ENCODE measurements at regions not wholly inside any gene's neighbourhood (a gene's known extent, or its start where the extent isn't known, plus 50 kb on each side); places are given as distances from the start of the nearest gene placed in this dataset.
"Not testable (repeated sequence)": the region's sequence is repeated elsewhere in the genome, so short reads cannot be mapped to it uniquely, and the experiment has no call there.

DNA sequence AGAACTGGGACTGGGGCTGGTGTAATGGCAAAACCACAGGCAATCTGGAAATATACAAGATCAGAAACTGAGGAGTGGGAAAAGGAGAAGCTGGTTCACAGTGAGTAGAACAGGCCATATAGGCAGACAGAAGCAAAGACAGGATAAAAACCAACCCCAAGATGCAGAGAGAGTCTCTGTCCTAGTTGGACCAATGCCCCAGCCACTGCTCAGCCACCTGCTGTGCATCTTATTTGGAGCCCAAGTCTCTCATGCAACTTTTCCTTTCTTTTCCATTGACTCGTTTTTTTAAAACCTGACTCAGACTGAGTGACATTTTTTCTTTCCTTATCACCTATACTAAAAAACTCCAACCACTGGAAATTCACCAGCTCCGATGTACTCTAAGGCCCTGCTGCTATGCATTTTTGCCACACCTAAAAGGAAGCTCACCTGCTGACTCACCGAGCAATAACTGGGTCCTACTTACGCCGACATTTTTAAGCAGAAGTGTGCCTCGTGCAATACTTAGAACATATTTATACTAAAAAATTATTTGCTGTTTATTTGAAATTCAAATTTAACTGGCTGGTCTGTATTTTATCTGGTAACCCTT lies 100.8 kb upstream of the XYLT1 start:
- DNase-seq, result no peak

DNA sequence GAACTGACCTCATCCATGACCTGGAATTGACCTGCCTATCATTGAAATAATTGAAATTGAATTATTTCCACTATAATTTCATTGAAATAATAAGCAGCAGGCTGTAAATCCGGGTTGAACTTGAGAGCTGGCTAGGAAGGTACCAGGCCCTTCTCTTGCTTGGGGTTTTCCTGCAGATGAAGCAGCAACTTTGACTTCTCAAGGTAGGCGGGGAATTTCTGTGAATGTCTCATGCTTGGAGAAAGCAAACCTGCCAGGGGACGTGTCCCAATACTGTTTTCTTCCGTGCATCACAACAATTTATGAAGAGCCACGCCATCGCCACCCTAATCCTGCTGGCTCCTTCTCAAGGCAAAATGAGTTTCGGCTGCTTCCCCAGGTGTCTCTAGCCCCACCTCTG lies 97.5 kb upstream of the XYLT1 start:
- no peak for DNase-seq

DNA sequence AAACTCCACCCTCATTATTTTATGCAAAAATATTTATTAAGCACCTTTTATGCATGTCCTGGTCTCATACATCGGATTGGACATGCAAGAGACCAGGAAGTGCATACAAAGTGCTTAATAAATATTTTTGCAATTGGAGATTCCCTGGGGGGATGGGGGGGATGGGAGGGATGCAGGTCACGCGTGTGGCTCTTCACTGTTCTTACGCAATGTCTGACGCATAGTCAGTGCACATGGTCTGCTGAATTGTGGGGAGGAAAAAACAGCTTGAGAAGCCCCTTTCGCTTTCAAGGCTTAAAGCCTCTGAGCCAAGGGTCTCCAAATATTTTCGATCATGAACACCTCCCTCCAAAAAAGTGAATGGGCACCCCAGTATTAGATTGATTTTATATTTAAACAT lies 96.7 kb upstream of the XYLT1 start:
- DNase-seq, result no peak

DNA sequence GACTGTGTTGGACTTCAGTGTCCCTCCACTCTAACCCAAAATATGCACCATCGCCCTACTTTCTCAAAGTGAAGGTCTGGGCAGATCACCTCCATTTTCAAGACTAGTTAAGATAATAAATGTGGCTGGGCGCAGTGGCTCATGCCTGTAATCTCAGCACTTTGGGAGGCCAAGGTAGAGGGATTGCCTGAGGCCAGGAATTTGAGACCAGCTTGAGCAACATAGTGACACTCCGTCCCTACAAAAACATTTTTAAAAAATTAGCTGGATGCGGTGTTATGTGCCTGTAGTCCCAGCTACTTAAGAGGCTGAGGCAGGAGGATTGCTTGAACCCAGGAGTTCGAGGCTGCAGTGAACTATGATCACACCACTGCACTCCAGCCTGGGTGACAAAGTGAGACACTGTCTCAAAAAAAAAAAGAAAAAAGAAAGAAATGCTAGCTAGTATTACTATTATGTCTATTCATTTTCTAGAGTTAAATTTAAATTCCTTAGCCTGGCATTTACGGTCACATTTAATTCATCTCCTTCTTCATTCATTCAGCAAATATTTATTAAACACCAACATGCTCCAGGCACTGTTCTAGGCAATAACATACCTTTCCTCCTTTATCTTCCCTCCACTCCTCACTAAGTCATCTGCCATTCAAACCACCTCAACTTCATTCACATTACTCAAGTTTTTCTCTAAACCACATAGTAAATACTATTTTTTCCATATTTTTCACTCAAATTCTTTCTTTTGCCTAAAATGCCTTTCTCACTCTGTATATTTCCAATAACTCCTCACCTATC lies 96.1 kb upstream of the XYLT1 start:
- DNase-seq, result no peak

DNA sequence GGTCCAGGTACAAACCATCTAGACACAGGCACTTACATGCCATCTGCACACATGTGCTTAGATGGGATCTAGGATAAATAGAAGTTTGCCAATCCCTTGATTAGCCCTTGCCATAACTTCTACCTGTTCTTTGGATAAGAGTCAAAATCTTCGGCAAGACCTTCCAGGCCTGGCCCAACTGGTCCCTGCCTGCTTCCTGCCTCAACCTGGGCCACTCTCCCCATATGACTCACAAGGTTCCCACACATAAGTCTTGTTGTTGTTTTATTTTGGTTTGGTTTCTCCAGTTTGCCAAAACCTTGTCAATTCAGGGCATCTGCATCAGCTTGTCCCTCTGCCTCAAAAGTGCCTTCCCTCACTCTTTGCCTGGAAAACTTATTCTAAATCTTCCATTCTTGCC lies 95.3 kb upstream of the XYLT1 start:
- no peak for DNase-seq

DNA sequence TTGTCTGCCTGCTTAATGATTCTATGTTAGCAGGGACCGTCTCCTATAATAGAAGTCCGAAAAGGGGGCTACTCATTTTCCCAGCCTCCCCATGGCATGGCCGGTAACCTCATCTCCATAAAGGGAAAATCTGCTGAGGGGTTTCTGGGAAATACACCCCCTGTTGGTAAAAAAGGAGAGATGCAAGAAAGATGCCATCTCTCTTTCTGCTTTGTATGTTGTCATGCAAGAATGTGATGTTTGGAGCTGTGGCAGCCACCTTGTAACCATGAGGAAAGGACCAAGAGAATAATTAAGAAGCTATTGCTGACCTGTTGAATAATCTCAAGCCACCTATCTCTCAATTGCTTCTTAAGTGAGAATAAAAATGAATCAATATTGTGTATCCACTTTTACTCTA lies 94.8 kb upstream of the XYLT1 start:
- no peak for DNase-seq

DNA sequence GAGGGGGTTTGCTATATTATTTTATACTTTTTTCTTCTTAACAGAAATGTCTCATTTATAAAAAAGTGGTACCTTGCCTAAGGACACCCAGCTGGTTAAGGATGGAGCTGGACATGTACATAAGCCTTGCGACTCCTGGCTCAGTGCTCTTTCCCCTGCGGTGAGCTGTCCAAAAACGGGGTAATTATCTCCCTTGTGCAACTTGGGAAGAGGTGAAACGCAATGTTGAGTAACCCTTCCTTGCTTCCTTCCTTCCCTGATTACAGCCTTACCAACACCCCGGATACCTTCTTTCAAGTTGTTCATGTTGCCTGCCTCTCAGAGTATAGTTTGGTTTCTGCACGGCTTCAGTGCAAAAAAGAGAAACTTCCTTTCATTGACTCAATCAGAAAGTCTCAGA lies 94.1 kb upstream of the XYLT1 start:
- DNase-seq, result no peak

DNA sequence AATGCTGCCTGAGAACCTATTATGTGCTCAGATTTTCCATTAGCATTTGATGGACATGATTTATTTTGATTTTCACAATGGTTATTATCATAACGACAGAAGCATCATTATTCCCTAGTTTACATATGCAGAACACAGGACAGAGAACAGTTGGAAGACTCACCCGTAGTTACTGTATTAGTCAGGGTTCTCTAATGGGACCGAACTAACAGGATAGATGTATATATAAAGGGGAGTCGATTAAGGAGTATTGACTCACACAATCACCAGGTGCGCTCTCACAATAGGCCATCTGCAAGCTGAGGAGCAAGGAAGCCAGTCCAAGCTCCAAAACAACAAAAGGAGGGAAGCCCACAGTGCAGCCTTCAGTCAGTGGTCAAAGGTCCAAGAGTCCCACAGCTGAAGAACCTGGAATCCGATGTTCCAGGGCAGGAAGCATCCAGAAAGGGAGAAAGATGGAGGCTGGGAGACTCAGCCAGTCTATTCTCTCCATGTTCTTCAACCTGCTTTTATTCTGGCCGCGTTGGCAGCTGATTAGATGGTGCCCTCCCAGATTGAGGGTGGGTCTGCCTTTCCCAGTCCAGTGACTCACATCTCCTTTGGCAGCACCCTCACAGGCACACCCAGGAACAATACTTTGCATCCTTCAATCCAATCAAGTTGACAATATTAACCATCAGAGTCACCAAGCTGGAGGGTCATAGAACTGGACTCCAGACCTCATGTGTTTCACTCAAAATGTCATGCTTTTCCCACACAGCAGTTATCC lies 92.7 kb upstream of the XYLT1 start:
- peak; percentile 18 for DNase-seq

DNA sequence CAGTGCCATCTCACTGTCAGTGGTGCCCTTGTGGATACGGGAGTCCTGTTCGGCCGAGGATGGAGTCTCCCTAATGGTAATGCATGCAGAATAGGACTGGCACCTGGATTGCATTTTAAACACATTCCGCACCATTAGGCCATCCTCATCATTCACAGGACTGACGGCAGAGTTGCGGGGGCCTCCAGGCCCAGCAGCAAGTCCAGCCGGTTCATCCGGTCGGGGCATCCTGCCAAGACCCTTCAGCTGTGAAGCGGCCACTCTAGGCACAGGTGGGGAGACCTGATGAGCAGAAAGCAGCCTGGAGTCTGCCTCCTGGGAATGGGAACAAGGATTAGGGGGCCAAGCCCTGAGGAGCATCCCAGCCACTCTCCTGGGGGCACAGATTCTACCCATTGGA lies 90.3 kb upstream of the XYLT1 start:
- DNase-seq, result no peak

DNA sequence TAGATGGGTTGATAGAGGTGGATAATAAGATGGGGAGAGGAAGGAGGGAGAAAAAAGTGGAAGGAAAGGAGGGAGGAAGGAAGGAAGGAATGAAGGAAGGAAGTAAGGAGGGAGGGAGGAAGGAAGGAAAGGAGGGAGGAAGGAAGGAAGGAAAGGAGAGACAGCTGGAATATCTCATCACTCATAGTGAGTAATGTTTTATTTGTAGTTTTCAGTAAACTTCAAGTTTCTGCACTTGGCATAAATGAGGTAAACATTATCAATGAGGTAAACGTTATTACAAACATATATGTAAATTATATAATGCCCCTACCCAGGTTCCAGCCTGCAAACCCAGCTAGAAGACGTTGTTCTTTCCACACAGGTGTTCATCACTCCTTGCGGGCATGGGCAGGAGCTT lies 89.8 kb upstream of the XYLT1 start:
- DNase-seq, result no peak

DNA sequence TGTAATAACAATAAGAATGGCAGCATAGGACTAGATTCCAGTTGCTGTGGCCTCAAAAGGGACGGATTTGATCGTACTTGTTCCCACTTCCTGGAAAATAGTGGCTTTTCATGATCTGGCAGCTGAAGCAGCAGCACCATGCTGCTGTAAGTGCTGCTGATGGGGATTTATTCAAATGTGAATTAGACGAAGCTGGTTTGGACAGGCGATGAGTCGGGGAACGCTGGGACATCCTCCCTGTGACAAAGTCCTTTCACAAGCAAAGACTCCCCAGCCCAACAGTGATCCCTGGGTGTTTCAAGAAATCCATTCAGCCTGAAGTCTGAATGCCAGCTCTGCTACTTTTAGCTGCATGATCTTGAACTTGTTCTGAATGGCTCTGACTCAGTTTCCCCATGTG lies 88.6 kb upstream of the XYLT1 start:
- no peak for DNase-seq

DNA sequence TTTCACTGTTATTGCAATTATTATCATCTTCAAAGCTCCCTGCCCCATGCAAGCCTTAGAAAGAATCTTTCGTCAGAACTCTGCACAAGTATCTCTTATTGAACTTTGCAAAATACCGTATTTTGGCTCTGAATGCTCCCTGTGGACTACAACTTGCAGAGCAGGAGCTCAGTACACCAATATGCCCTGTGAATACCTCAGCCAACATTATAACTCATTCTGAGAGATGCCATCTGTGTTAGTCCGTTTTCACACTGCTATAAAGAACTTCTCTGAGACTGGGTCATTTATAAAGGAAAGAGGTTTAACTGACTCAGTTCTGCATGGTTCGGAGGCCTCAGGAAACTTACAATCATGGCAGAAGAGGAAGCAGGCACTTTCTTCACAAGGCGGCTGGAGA lies 87.2 kb upstream of the XYLT1 start:
- no peak for DNase-seq

DNA sequence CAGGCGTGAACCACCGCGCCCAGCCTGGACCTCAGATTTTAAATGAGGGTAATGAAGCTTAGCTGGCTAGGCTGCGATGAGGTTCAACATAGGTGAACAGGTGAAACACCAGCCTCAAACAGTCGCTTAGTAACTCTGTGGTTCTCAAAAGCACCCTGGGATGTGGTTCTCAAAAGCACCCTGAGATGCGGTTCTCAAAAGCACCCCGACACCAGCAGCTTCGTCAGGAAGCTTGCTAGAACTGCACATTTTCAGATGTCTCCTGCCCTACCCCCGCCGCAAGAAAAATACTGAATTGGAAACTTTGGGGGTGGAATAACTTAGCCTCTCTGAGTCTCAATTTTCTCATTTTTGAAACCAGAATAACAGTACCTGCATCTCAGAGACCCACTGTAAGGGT lies 86.7 kb upstream of the XYLT1 start:
- no peak for DNase-seq

DNA sequence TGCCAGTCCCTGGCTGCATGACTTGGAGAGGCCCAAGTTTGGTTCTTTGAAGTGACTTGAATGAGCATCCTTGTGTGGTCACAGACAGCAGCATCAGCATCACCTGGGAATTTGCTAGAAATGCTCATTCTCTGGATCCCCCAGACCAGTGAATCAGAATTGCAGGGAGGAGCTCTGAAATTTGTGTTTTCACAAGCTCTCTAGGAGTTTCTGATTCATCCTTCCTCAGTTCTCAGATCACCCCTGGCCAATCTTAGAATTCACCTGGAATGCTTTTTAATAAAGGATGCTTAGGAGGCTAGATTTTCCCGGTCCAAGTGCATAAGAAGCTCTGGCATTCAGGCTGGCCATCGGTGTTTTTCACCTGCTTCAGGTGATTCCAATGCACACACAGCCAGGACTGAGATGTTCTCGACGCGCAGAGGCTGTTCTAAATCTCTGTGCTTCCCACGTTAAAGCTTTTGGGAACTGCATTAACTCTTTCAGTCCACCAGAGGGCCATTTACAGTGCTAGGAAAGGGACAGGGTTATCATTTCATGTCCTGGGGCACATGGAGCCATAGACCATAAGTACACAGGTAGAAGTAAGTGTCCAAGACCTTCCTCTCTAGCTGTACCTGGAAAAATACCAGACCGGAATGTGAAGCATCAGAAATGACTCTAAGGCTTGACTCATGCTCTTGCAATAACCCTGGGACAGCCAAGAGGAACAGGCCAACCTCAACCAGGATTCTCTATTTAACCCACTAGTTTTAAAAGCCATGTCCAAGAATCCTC lies 85.7 kb upstream of the XYLT1 start:
- no peak for DNase-seq

DNA sequence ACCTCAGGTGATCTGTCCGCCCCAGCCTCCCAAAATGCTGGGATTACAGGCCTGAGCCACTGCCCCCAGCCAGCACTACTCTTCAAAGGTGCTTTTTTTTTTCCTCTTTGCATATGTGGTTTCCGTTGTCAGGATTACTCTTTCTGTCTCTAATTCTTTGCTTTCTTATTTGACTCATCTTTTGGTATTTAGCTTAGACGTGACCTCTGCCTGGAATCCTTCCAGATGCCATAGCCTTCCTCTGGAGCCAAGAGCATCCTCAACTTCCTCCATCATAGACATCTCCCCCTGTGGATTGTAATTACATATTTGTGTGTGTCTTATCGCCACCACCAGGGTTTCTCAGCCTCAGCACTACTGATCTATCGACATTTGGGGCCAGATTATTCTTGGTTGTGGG lies 84.4 kb upstream of the XYLT1 start:
- no peak for DNase-seq

DNA sequence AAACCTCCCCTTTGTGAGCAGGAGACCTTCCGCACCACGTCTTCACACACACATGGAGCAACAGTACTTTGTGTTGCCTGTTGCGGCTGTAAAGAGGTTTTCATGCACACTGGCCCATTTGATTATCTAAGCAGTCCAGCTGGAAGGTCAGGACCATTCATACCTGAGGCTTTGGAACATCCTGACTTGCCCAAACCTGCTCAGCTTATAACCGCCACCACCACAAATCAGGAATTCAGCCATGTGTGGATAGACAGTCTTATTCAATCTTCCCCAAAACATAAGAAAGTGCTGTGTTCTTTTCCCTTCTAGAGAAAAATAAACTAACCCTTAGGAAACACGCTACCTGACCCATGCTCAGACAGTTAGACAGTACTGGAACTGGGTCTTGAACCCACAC lies 81.6 kb upstream of the XYLT1 start:
- DNase-seq, result no peak

DNA sequence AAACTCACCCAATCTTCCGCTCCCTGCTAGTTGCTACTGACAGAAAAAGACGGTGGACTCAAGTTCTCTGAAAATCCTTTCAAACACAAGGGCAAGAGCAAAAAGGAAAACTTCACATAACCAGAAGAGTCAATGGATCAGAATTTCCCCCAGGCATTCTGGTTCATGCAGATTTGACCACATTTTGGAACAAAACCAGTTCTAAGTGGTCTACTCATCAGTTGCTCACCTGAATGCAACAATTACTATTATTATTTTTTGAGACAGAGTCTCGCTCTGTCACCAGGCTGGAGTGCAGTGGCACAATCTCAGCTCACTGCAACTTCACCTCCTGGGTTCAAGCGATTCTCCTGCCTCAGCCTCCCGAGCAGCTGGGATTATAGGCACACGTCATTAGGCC lies 80.9 kb upstream of the XYLT1 start:
- not testable (repeated sequence) for DNase-seq

DNA sequence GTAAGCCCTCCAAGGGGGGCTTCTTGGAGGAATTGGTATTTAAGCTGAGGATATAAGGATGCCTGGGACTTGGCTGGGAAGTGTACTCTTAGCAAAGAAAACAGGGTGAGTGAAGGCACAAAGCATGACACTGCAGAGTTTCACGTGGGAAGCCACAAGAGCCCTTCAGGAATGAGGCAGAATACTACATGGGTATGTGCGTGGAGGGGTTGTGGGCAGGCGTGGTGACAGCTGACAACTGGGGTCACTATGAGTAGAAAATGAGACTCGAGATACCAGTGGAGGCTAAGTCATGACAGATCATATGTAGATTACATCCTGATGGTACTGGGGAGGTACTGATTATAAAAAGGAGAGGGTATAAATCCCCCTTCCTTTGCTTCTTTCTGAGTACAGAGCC lies 78.1 kb upstream of the XYLT1 start:
- no peak for DNase-seq

DNA sequence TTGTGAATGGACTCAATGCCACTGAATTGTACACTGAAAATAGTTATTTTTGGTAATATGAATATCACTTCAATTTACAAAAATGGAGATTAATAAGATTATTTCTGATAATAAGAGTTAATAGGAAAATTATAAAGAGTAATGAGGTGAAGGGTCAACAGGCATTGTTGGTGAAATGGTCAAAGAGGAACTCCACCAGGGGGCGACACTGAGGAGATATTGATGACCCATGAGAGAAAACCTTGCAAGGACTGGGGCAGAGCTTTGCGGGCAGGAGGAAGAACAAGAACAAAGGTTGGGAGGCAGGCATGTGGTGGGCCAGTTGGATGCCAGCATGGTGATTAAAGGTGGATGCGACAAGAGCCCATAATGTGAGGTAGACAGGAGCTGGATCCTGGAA lies 74.0 kb upstream of the XYLT1 start:
- DNase-seq, result no peak

DNA sequence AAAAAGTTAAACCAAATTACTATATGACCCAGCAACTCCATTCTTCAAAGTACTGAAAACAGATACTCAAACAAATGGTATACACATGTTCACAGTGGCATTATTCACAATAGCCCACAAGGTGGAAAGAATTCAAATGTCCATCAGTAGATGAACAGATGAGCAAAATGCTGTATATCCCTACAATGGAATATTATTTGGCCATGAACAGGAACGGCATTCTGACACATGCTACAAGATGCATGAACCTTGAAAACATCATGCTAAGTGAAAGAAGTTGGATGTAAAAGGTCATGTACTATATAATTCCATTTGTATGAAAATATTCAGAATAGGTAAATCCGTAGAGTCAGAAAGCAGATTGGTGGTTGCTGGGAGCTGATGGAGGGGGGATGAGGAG lies 73.5 kb upstream of the XYLT1 start:
- DNase-seq, result no peak

DNA sequence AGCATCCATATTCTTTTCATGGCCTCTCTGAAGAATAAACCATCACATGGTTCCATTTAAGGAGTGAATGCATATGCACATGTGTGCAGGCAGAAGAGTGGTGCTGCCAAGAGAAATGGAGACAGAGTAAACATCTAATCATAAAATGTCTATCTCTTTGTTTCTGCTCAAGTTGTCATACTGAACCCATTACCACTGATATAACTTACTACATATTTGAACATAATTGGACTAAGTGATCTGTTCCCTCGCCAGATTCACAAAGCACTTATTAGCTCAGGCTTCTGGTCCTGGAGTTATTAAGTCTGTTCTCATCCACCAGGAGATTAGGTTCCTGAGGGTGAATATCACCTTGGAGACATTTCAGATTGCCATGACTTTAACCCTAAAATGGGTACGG lies 72.3 kb upstream of the XYLT1 start:
- DNase-seq, result no peak

DNA sequence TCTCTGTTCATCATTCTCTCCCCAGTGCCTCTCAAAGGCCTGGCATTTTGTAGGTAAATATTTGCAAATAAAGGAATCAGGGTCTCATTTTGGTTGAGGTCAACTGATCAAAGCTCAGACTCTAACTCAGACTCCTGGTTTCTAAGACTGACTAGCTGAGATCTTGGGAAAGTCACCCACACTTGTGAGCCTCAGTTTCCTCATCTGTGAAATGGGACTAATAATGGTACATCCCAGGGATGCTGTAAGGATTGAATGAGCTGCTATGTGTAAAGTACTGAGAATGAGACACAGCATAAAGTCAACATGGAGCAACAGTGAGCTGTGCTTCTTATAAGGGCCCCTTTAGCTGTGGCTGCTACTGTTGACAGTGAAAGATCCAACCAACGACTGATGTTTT lies 70.6 kb upstream of the XYLT1 start:
- DNase-seq, result no peak

DNA sequence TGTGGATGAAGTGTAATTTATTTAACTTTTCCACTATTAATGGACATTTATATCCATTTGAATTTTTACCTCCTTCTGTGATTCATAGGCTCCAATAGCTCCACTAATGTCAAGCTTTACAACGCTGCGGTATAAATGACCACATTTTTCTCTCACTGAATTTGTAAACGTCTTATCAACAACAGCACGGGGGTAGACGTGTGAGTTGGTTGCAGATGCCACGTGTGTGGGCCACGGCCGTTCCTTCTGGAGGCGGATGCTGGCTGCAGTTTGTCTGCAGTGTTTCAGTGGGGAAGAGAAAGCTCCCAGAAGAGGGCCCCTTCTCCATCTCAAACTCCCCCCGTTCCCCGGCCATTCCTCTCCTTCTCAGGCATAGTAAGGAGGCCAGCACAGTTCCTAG lies 68.2 kb upstream of the XYLT1 start:
- no peak for DNase-seq

Data from NCI-H774 (cell line).